ENCODE measurements at regions not wholly inside any gene's neighbourhood (a gene's known extent, or its start where the extent isn't known, plus 50 kb on each side); places are given as distances from the start of the nearest gene placed in this dataset.
"Not testable (repeated sequence)": the region's sequence is repeated elsewhere in the genome, so short reads cannot be mapped to it uniquely, and the experiment has no call there.

GRCh38 chr18:53859764-53860163, 364.7 kb downstream of the MBD2 start:
- 100% methylated on average over 1 of the region's 1 CpG for WGBS (ENCODE audit: insufficient coverage, low coverage, low lambda C conversion rate, missing lambda C conversion rate)

GRCh38 chr18:53850902-53851301, 373.6 kb downstream of the MBD2 start:
- Histone ChIP-seq H3K27ac (no peak overlapping the region), H3K36me3 (no peaks in the 10 kb centered on the region), H3K4me1 (no peaks in the 10 kb centered on the region), H3K27me3 (no peaks in the 10 kb centered on the region), H3K4me3 (no peak overlapping the region), H3K9me3 (no peaks in the 10 kb centered on the region)
- ATAC-seq (no peak), DNase-seq (no peak)
- no peak for TF ChIP-seq POLR2A (IDR thresholded peaks at IDR 0.05)
- TF ChIP-seq, protein P1, sequence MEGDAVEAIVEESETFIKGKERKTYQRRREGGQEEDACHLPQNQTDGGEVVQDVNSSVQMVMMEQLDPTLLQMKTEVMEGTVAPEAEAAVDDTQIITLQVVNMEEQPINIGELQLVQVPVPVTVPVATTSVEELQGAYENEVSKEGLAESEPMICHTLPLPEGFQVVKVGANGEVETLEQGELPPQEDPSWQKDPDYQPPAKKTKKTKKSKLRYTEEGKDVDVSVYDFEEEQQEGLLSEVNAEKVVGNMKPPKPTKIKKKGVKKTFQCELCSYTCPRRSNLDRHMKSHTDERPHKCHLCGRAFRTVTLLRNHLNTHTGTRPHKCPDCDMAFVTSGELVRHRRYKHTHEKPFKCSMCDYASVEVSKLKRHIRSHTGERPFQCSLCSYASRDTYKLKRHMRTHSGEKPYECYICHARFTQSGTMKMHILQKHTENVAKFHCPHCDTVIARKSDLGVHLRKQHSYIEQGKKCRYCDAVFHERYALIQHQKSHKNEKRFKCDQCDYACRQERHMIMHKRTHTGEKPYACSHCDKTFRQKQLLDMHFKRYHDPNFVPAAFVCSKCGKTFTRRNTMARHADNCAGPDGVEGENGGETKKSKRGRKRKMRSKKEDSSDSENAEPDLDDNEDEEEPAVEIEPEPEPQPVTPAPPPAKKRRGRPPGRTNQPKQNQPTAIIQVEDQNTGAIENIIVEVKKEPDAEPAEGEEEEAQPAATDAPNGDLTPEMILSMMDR (IDR thresholded peaks at IDR 0.05): no peak
- intact Hi-C loops (cut with DNase I): no loop called here

More at GRCh38 chr18:53859764-53860163, 364.7 kb downstream of the MBD2 start:
- no peaks in the 10 kb centered on the region for H3K9me3 ChIP-seq
- TF ChIP-seq POLR2A (IDR thresholded peaks at IDR 0.05): no peak
- TF ChIP-seq, protein P1 (IDR thresholded peaks at IDR 0.05): no peak
- no peaks in the 10 kb centered on the region for H3K27me3 ChIP-seq
- ATAC-seq (no peak), DNase-seq (no peak)
- no peaks in the 10 kb centered on the region for H3K36me3 ChIP-seq
- no peak overlapping the region for H3K4me3 ChIP-seq
- intact Hi-C loops (cut with DNase I): no loop called here
- no peak overlapping the region for H3K27ac ChIP-seq
- H3K4me1 ChIP-seq: no peaks in the 10 kb centered on the region

GRCh38 chr18:53843763-53844162, 380.7 kb downstream of the MBD2 start:
- no peak overlapping the region for H3K27ac ChIP-seq
- H3K4me1 ChIP-seq: no peaks in the 10 kb centered on the region
- no peak overlapping the region for H3K4me3 ChIP-seq
- no peaks in the 10 kb centered on the region for H3K36me3 ChIP-seq
- no peak for ATAC-seq
- no peak for DNase-seq
- H3K9me3 ChIP-seq: no peaks in the 10 kb centered on the region
- no peaks in the 10 kb centered on the region for H3K27me3 ChIP-seq
- intact Hi-C loops (cut with DNase I): no loop called here
- WGBS (ENCODE audit: insufficient coverage, low coverage, low lambda C conversion rate, missing lambda C conversion rate): 33% methylated on average over 1 of the region's 1 CpG
- no peak for TF ChIP-seq POLR2A (IDR thresholded peaks at IDR 0.05)
- TF ChIP-seq, protein P1 (IDR thresholded peaks at IDR 0.05): no peak

DNA sequence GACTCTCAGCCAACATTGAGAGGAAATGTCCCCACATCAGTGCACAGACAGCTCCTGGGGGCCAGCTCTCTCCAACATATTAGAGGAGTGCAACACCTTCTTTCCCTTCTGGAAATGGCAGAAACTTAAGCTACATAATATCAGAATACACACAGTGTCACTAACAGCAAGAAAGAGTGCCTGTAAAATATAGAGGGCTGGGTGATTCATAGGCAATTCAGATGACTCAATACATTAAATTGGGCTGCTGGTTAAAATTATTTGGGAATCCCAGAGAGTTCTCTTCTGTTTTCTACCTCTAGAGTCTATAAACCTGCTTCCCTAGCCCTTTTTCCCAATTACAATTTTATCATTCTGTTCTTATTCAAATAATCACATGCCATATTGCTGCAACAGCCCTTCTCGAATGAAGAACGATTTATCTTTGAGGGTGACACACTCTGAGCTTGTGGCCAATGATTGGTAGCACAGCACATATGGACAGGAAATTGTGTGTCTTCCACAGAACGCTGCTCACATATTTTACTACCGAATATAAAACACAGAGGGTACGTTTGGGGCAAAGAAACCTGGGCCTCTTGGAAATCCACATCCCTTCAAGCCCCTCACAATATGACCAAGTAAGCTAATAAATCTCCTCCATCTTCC, 381.2 kb downstream of the MBD2 start:
- 43% methylated on average over 5 of the region's 5 CpGs for WGBS (ENCODE audit: insufficient coverage, low coverage, low lambda C conversion rate, missing lambda C conversion rate)
- ATAC-seq (no peak), DNase-seq (no peak)
- Histone ChIP-seq H3K27ac (no peak overlapping the region), H3K4me1 (no peaks in the 10 kb centered on the region), H3K9me3 (no peaks in the 10 kb centered on the region), H3K27me3 (no peaks in the 10 kb centered on the region), H3K4me3 (no peak overlapping the region), H3K36me3 (no peaks in the 10 kb centered on the region)
- TF ChIP-seq, protein P1 (IDR thresholded peaks at IDR 0.05): no peak
- no peak for TF ChIP-seq POLR2A (IDR thresholded peaks at IDR 0.05)
- intact Hi-C loops (cut with DNase I): no loop called here

DNA sequence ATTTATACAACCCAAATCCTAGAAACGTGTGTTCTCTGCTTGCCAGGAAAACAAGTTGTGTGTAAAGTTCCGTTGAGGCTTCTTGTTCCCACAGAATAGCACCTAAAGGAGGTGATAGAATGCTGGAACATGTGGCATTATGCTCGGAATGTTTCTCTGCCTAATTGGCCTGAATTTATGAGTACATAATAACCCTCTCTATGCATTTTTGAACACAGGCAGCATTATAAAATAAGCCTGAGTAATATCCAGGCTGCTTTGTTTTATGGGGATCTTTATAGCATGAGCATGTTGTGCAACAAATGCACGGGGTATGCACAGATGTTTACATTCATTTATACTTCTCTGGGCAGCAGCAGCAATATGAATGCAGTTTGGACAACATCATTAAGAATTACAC, 385.7 kb downstream of the MBD2 start:
- ATAC-seq (no peak), DNase-seq (no peak)

GRCh38 chr18:53821141-53821540, 403.3 kb downstream of the MBD2 start:
- ATAC-seq; intact Hi-C loops (cut with DNase I); H3K27me3 ChIP-seq; H3K9me3 ChIP-seq; H3K36me3 ChIP-seq; H3K4me3 ChIP-seq; H3K27ac ChIP-seq; DNase-seq; H3K4me1 ChIP-seq: not testable (repeated sequence)
- WGBS (ENCODE audit: insufficient coverage, low coverage, low lambda C conversion rate, missing lambda C conversion rate): 13% methylated on average over 1 of the region's 1 CpG

More for the DNA sequence above, 385.7 kb downstream of the MBD2 start:
- TF ChIP-seq POLR2A (IDR thresholded peaks at IDR 0.05): no peak
- TF ChIP-seq, protein P1 (IDR thresholded peaks at IDR 0.05): no peak
- H3K36me3 ChIP-seq: no peaks in the 10 kb centered on the region
- no peaks in the 10 kb centered on the region for H3K4me1 ChIP-seq
- H3K27ac ChIP-seq: no peak overlapping the region
- no peak overlapping the region for H3K4me3 ChIP-seq
- 41% methylated on average over 4 of the region's 4 CpGs for WGBS (ENCODE audit: insufficient coverage, low coverage, low lambda C conversion rate, missing lambda C conversion rate)
- intact Hi-C loops (cut with DNase I): no loop called here
- H3K27me3 ChIP-seq: no peaks in the 10 kb centered on the region
- H3K9me3 ChIP-seq: no peaks in the 10 kb centered on the region
